Suprapubic skin (tissue), 4 donors: ENCODE measurements at regions not wholly inside any gene's neighbourhood (a gene's known extent, or its start where the extent isn't known, plus 50 kb on each side); places are given as distances from the start of the nearest gene placed in this dataset.

Source experiments
- POLR2A ChIP-seq, 2 donors: fragments of 450-650 bp; IDR thresholded peaks; one replicate each; pipeline ENCODE4 v1.6.1; 2017; ENCODE audit warnings: antibody characterized with exemption in 2 of 2, mild to moderate bottlenecking in 2 of 2, moderate library complexity in 2 of 2
- POLR2AphosphoS5 ChIP-seq, 3 donors: sonication (generic); formaldehyde crosslinking; IDR thresholded peaks; one replicate each; pipeline ENCODE4 v1.6.1; 2017; ENCODE audit warnings: antibody characterized with exemption in 3 of 3
- TF ChIP-seq, protein P1 (sequence below), 2 donors: fragments of 200-600 bp in 1 of 2; fragments of 450-650 bp in 1 of 2; sonication (generic) in 1 of 2; IDR thresholded peaks; one replicate each; pipeline ENCODE4 v1.5.1; 2016 to 2019; ENCODE audit warnings: antibody characterized with exemption in 2 of 2, mild to moderate bottlenecking in 1 of 2, moderate library complexity in 1 of 2

DNA sequence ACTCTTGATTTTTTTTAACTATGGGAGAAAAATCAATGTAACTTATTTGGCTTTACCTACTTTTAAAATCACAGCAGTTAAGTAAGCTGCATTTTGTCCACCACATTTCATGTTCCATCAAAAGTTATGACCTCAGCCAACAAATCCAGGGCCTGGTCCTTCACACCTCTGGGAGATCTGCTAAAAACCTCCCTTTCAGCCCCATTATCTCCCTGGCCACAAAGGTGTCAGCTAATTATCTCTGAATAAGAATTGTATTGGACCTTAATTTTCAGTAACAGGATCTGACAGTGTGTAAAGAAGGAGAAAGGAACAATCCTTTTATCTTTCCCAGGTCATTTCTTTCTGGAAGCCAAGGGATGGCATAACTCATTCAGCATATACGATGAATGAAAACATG, 359.3 kb downstream of the TMEM182 start:
- TF ChIP-seq, protein P1, sequence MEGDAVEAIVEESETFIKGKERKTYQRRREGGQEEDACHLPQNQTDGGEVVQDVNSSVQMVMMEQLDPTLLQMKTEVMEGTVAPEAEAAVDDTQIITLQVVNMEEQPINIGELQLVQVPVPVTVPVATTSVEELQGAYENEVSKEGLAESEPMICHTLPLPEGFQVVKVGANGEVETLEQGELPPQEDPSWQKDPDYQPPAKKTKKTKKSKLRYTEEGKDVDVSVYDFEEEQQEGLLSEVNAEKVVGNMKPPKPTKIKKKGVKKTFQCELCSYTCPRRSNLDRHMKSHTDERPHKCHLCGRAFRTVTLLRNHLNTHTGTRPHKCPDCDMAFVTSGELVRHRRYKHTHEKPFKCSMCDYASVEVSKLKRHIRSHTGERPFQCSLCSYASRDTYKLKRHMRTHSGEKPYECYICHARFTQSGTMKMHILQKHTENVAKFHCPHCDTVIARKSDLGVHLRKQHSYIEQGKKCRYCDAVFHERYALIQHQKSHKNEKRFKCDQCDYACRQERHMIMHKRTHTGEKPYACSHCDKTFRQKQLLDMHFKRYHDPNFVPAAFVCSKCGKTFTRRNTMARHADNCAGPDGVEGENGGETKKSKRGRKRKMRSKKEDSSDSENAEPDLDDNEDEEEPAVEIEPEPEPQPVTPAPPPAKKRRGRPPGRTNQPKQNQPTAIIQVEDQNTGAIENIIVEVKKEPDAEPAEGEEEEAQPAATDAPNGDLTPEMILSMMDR (IDR thresholded peaks at IDR 0.05), result no peak
- TF ChIP-seq POLR2A (IDR thresholded peaks at IDR 0.05) (no peak), POLR2AphosphoS5 (IDR thresholded peaks at IDR 0.05) (no peak)
